ENCODE measurements at regions not wholly inside any gene's neighbourhood (a gene's known extent, or its start where the extent isn't known, plus 50 kb on each side); places are given as distances from the start of the nearest gene placed in this dataset.

GRCh38 chr11:105229257-105229656, 89.7 kb upstream of the CARD18 start:
- TF ChIP-seq CTCF (conservative IDR thresholded peaks at IDR 0.05; ENCODE audit: low read length) (no peak), EZH2phosphoT487 (IDR thresholded peaks at IDR 0.05; ENCODE audit: borderline replicate concordance, low read depth, low read length) (no peak)

All from OCI-LY7 (cell line).